Stimulated activated CD8-positive, alpha-beta memory T cell treated with anti-CD3 and anti-CD28 coated beads, Interleukin-7, amount 100 ng/mL, for 24 hours (primary cell): ENCODE measurements at regions not wholly inside any gene's neighbourhood (a gene's known extent, or its start where the extent isn't known, plus 50 kb on each side); places are given as distances from the start of the nearest gene placed in this dataset.

Source experiments
- DNase-seq: peaks from one replicate; pipeline ENCODE4 v3.0.0-alpha.2; 2020; ENCODE audit warnings: low read depth

- DNase-seq = no peak
Measured at GRCh38 chr11:80157447-80157846, 716.6 kb upstream of the TENM4 start.

DNA sequence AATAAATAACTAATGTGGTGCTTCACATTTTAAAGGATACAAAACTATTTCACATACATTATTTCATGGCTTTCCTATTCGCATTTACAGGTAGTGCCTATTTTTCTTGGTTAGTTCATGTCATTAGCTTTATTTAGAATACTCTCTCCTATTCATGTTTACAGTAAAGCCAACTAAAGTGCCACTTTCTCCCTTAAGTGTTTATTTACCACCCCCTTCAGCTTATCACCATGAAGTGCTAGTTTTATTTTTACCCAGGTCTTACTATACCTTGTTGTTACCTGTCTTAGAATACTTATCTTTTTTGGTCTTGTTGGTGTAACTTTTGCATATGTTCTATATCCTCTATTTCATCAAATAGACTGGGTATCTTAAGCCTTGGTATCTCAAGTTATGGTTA lies 715.2 kb upstream of the TENM4 start:
- DNase-seq = no peak

GRCh38 chr11:80155412-80156017 lies 714.7 kb upstream of the TENM4 start:
- DNase-seq = no peak

DNA sequence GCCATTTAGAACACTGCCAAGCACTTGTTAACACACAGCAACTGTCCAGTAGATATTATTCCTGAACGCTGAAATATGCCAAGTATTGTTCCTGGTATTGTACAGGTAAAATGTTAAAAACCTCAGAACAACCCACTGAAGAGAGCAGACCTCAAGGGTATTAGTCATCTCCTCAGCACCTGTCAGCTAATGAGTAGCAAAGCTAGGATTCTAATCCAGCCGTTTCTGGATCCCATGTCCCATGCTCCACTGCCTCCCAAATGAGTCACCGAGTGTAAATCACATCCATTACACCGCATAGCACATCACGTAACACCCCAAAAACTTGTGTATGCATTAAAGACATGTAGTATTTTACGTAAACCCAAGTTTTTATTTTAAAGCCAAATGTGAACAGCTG lies 705.4 kb upstream of the TENM4 start:
- no peak for DNase-seq

GRCh38 chr11:80144897-80145594 lies 704.2 kb upstream of the TENM4 start:
- DNase-seq = no peak

GRCh38 chr11:80136991-80137390 lies 696.2 kb upstream of the TENM4 start:
- DNase-seq = no peak

DNA sequence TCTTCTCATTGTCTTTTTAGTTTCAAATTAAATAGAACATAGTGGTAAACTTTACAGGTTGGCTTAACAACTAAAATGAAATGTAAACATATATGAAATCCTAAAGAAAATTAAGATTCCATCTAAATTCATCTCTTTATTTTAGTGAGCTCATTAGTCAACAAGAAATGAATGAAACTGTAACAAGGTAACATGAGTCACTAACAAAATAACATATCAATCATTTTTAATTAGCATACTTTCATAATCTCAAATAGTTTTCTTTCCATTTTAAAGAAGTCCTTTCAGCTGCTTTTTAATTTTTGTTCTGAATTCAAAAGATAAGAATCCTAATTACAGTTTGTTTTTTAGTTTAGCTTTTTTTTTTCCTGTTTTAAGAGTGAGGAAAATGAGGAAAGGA lies 688.6 kb upstream of the TENM4 start:
- DNase-seq = no peak

- DNase-seq = no peak
Measured at GRCh38 chr11:80122211-80122610, 681.4 kb upstream of the TENM4 start.

DNA sequence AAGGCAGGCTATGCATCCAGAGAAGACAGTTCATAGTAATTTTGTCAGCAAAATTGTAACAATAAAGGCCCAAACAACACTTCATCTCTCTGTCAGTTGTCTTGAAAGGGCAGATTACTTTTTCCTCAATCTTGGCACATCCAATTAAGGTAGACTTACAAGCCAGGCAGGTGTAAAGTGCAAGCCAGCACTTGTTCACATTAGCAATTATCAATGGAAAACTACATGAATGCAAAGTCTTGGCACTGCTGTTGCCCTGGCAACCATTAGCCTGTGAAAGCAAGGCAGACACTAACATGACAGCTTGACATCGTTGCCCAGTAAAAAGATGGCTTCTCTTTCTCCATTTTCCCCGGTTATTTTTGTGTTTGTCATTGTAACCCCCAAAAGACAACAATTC lies 677.2 kb upstream of the TENM4 start:
- DNase-seq = no peak

DNA sequence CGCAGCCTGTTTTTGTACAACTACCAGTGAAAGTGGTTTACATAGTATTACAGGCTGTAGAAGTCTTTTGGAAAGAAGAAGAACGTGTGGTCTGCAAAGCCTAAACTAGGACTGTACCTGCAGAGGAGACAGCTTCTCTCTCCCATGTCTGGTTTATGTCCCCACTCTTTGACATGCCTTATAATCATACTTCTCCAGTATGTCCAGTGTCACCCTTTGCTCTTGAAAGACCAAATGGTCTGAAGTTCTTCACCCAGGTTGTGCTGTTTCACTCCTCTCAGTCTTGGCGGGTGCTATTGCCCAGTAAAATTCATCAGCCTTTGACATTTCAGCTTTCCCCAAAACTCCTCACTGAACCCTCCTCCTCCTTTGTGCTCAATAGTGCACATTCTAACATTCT lies 676.0 kb upstream of the TENM4 start:
- DNase-seq = no peak

DNA sequence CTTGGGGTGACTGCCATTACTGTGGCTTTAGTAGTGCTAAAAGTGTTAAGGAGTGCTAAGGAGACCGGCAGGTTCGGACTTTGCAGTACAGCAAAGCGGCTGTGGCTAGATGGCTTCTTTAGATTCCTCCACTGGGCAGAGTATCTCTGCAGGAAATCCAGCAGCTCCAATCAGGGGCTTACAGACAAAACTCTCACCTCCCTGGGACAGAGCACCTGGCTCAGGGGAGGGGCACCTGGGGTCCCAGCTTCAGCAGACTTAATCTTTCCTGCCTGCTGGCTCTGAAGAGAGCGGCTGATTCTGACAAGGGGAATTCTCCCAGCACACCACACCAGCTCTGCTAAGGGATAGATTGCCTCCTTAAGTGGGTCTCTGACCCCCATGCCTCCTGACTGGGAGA lies 668.8 kb upstream of the TENM4 start:
- no peak for DNase-seq

GRCh38 chr11:80109031-80109430 lies 668.2 kb upstream of the TENM4 start:
- DNase-seq = no peak

GRCh38 chr11:80107415-80107814 lies 666.6 kb upstream of the TENM4 start:
- no peak for DNase-seq

DNA sequence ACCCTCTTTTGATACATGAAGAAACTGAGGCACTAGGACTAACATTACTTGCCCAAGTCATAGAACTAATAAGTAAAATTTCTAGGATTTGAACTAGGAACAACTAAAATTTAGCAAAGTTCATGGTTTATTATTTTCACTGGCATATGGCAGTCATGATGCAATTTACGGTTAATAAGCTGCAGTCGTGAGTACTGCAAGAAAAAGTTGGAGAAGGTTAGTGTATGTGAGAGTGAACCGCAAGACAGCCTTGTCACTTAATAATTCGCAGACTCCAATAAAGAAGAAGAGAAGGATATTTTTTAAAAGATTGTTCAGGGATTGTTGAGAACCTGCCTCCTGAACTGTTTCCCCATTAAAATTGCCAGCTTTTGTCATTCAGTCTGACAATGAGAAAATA lies 663.4 kb upstream of the TENM4 start:
- DNase-seq = no peak

DNA sequence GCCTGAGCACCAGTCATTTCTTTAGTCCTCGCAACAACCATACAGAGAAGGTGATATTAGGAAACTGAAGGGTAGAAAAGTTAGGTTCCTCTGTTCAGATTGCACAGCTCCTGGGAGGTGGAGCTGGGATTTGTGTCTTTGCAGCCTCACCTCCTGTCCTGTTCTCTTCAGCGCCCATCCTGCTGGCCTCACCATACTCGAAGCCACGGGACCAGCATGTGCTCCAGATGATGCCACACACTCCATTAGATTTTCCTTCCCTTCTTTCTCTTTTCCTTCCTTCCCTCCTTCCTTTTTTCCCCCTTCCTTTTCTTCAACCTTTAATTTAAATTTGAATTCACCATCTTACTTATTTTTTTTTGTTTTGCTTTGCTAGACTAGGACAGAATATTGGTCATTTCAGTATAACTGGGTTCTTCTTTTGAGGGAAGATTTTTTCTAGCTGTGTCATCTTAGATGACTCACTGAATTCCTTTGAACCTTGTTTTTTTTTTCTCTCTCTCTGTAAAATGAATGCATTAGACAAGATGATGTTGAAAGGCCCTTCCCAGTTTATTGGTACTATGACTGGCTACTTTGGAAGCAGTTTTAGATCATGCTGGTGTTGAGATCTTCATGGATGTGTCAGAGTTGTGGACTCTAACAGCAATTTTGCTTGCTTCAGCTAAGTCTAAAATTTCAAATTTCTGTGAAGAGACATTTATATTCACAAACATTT lies 662.5 kb upstream of the TENM4 start:
- DNase-seq = no peak

DNA sequence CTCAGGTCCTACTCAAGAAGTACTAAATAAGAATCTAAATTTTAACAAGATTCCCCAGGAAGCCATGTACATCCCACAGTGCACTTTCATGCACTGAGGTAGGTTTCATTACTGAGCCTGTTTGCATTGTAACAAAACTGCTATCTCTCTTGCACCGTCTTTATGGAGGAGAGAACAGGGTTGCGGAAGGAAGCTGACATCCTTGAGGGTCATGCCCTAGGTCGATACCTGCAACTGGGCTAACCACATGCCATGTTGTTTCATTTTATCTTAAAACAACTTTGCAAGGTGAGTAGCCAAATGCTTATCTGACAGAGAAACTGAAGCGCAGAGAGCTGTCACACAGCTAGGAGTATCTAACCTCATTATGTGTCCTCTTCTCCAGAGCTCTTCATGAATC lies 656.3 kb upstream of the TENM4 start:
- no peak for DNase-seq

DNA sequence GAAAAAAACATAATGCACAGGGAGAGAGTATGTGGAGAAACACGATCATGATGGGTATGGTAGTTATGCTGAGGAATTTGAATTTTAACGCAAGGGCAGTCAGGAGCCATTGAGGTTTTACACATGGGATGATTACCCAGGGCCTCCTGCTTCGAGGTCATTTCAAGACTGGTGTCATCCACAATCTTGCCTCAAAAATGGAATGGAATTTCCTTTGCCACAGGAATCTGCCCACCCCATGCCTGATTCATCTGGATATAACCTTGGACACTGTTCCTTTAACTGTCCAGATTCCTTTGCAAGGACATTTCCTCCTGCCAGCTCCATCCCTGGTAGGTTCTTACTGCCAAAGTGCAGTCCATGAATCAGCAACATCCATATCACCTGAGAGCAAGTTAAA lies 655.9 kb upstream of the TENM4 start:
- DNase-seq = no peak

GRCh38 chr11:80086496-80087055 lies 645.7 kb upstream of the TENM4 start:
- no peak for DNase-seq

- DNase-seq = no peak
Measured at GRCh38 chr11:80085563-80085962, 644.7 kb upstream of the TENM4 start.

GRCh38 chr11:80084608-80085007 lies 643.8 kb upstream of the TENM4 start:
- DNase-seq = no peak

DNA sequence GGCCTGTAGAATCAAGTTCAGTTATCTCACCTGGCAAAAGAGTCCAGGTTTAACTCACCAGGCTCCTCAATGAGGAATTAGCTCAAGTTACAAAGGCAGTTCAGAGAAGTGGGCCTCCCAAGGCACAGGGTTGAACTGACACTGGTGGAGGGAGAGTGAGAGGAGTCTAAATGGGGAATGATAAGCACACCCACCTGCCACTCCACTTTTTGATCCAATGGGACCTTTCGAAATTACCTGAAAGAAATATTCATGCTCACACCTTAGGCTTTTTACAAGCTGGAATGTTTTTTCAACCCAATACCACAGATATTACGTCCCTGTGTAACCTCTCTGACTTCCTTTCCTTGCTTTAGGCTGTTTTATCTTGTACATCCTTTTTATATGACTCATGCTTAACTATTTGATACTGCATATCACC lies 642.7 kb upstream of the TENM4 start:
- no peak for DNase-seq

DNA sequence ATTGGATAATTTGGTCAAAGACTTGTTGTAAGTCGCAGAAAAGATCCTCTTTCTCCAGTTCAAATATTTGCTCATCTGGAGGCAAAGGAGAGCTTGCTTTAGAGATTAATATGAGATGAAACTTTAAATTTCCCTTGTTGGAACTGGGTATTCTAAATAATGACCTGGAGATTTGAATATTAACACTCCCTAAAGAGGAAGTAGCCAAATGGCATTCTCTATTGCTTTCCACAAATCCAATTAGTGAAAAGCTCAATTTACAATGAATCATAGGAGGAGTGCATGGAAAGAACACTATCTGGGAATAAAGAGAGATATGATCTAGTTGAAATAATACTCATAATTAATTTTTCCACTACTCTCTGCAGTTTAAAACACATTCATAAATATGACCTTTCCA lies 641.6 kb upstream of the TENM4 start:
- no peak for DNase-seq

DNA sequence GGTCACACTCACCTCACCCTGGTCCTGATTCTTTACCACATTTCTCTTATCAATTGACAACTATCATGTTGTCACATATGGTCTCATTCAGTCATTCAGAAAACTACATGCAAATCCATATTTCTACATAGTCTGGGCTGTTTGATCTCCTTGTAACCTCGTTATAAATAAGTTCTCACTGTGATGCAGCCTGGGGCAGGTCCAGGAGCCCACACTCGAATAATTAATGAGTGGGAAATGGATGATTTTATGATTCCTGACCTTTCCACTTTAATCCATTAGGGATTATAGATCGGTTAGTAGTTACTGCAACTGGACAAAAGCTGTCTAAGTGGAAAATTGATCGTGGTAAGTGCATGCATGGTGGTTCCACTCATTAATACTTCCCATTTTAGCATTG lies 636.3 kb upstream of the TENM4 start:
- no peak for DNase-seq
